Amniotic epithelial cell (primary cell): ENCODE measurements at regions not wholly inside any gene's neighbourhood (a gene's known extent, or its start where the extent isn't known, plus 50 kb on each side); places are given as distances from the start of the nearest gene placed in this dataset.
"Not testable (repeated sequence)": the region's sequence is repeated elsewhere in the genome, so short reads cannot be mapped to it uniquely, and the experiment has no call there.

Experiments
- DNase-seq: peaks from one replicate; pipeline ENCODE4 v3.0.0-alpha.2; 2010; ENCODE audit warnings: low read depth

GRCh38 chr4:188663369-188663768, 524.1 kb downstream of the TRIML1 start:
- DNase-seq, result no peak

GRCh38 chr4:188665491-188666457, 526.5 kb downstream of the TRIML1 start:
- DNase-seq, result no peak

DNA sequence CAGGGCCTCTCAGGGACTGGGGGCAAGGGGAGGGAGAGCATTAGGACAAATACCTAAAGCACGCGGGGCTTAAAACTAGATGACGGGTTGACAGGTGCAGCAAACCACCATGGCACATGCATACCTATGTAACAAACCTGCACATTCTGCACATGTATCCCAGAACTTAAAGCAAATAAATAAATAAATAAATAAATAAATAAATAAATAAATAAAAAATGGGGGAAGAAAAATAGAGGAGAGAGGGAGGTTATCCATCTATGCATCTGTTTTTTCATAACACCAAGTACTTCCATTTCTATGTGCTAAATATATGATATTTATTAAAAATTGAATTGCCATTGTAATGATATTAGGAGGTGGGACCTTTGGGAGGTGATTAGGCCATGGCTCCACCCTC, 539.5 kb downstream of the TRIML1 start:
- DNase-seq, result not testable (repeated sequence)

DNA sequence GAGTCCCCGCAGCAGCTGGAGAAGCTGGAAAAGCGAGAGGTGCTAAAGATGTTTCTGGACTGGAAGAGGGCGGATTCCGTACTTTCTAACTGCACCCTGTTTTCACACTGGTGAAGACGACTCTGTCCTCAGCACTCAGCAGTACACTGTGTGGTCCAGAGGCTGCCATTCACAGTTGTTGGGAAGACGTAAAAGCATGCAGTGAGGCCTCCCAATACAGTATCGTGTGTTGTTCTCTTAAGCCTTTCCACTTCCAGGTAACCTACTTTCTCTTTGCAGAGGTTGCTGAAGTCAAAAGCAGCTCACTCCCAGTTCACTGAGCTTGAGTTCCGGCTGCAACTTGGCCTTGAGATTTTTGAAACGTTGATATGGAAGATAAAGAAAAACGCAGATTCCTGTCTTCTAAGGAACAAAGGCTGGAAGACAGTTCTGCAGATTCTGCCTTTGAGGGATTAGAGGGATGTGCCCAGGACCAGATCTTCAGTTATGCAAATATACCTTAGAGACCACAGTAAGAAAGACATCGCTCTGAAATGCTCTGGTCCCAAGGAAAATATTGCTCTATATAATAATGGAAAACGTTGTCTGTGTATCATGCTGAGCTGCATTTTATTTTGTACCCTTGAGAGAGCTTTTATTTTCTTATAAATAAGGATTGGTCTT, 540.9 kb downstream of the TRIML1 start:
- DNase-seq, result no peak

DNA sequence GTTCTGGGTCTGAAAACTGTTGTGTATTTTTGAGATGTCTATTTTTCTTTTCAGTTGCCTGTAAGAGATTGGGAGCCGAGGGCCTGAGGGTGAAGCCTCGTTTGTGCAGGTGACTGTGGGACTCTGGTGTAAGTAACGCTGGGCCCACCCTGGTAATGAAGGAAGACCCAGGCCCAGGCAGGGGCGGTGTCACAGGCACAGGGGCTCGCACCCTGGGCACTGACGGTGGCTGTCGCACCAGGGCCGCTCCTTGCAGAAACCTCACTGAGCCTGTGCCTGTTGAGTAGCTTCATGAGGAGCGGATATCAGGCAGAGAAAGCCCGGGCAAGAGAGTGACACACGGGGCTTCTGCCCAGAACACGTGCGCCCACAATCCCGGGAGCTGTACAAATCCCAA, 541.4 kb downstream of the TRIML1 start:
- no peak for DNase-seq

DNA sequence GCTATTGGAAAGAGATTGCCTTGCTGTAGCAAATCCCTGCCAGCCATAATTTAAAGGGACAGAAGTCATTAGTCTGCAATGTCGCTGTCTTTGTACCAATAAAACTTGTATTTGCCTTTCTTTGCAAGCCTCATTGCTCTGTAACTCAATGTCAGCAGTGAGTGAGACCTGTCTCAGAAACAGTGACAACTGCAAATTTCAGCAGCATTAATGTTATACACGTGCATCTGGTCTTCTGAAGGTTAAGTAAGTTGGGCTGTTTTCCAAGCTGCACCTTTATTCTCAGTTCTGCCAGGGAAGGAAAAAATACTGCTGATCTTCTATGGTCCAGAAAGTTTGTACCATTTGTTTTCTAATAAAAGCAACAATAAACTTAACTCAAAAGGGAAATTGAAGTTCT, 543.1 kb downstream of the TRIML1 start:
- DNase-seq, result no peak

- DNase-seq, result no peak
These were observed 544.3 kb downstream of the TRIML1 start for GRCh38 chr4:188683571-188683970.

- no peak for DNase-seq
These were observed 549.7 kb downstream of the TRIML1 start for GRCh38 chr4:188688956-188689355.

DNA sequence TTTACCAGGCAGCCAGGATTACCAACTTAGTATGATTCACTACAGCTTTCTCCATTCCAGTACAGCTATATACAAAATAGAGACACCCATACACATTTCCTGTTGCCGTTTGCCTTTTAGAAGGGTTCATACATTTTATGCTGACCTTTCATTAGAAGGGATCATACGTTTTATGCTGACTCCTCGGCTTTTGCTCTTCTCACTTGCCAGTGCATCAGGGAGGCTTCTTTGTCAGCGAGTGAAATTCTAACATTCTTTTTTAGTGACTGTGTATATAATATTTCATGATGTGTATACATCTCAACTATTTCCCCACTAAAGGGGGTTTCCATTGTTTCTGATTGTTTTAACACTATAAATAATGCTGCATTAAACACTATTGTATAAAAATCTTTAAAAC, 552.6 kb downstream of the TRIML1 start:
- peak; percentile 59 for DNase-seq

GRCh38 chr4:188695261-188695660, 556.0 kb downstream of the TRIML1 start:
- no peak for DNase-seq

DNA sequence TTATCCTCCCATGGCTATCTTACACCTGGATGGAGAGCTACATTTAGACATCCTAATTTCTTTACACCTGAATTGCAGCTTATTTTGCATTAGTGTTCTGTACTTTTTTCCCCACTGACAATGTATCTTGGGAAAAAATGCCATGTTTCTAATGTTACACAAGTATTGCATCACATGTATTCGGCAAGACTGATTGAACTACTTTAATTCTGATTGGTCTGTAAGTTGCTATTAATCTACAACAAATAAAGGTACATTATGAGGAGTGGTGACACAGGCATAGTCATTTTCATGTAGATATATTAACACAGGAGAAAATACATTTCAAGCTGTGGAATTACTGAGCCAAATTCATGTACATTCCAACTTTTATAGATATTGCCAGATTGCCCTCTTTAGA, 558.0 kb downstream of the TRIML1 start:
- peak; percentile 1 for DNase-seq

- DNase-seq, result no peak
These were observed 562.7 kb downstream of the TRIML1 start for GRCh38 chr4:188701952-188702351.

DNA sequence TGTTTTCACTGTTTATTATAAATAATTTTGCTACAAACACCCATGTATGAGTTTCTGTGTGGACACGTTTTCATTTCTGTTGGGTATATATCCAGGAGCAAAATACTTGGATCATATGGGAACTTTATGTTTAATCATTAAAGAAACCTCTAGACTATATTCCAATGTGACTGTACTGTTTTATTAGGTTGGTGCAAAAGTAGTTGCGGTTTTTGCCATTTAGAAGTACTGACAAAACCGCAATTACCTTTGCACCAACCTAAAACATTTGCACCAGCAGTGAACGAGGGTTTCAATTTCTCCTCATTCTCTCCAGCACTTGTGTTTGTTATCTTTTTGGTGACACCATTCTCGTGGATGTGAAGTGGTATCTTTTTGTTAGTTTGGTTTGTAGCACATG, 565.0 kb downstream of the TRIML1 start:
- no peak for DNase-seq

- DNase-seq, result peak; percentile 38
These were observed 567.8 kb downstream of the TRIML1 start for GRCh38 chr4:188707036-188707435.

- no peak for DNase-seq
These were observed 575.3 kb downstream of the TRIML1 start for GRCh38 chr4:188714501-188714900.

GRCh38 chr4:188714907-188715306, 575.7 kb downstream of the TRIML1 start:
- DNase-seq, result peak; percentile 90

DNA sequence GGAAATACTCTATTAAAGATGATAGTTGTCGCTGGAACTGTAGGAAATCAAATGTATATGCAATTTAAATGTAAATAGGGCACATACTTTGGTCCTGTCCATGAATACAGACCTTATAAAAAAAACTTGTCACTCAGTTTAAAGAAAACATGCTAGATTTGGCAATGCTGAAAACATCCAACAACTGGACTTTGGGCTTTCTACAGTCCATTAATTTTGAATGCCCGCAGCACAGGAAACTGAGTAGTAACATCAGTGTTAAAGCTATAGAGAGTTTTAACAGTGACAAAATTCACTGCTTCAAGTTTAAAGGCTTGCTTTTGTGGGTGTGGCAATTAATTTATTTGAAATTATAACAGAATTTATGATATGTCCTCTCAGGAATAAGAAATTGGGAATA, 578.4 kb downstream of the TRIML1 start:
- no peak for DNase-seq

DNA sequence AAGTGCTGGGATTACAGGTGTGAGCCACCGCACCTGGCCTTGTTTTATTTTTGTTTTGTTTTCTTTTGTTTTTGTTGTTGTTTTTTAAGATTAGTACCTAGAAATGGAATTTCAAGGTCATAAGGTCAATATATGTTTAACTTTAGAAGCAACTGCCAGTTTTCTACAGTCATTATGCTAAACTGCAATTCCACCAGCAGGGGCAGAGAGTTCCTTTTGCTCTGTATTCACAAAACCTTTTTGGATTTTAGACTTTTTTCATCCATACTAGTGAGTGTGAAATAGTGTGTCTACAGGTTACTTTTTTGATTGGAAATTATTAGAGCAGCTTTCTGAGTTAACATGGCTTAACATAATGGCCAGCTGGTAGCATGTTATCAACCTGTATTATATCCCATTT, 580.6 kb downstream of the TRIML1 start:
- no peak for DNase-seq

GRCh38 chr4:188722911-188723310, 583.7 kb downstream of the TRIML1 start:
- DNase-seq, result peak; percentile 5

GRCh38 chr4:188727746-188728145, 588.5 kb downstream of the TRIML1 start:
- DNase-seq, result no peak

GRCh38 chr4:188728359-188728758, 589.1 kb downstream of the TRIML1 start:
- peak; percentile 6 for DNase-seq

GRCh38 chr4:188732131-188732530, 592.9 kb downstream of the TRIML1 start:
- DNase-seq, result no peak

- DNase-seq, result no peak
These were observed 595.8 kb downstream of the TRIML1 start for GRCh38 chr4:188735082-188735481.
